ELF-1 (cell line): ENCODE measurements at regions not wholly inside any gene's neighbourhood (a gene's known extent, or its start where the extent isn't known, plus 50 kb on each side); places are given as distances from the start of the nearest gene placed in this dataset.

ENCODE experiments used
- DNase-seq: peaks from one replicate; pipeline ENCODE4 v3.0.0-alpha.2; 2016; ENCODE audit warnings: low read depth, low spot score

GRCh38 chr1:25105836-25106235, 126.5 kb downstream of the SYF2 start:
- no peak for DNase-seq

GRCh38 chr1:25104932-25105561, 127.3 kb downstream of the SYF2 start:
- no peak for DNase-seq

GRCh38 chr1:25103164-25103795, 129.0 kb downstream of the SYF2 start:
- DNase-seq, result peak; percentile 33

- no peak for DNase-seq
These were observed 132.0 kb downstream of the SYF2 start for GRCh38 chr1:25100151-25100833.

GRCh38 chr1:25099343-25099951, 132.9 kb downstream of the SYF2 start:
- DNase-seq, result no peak

- DNase-seq, result no peak
These were observed 133.6 kb downstream of the SYF2 start for GRCh38 chr1:25098717-25099116.

- DNase-seq, result no peak
These were observed 135.8 kb downstream of the SYF2 start for GRCh38 chr1:25096307-25097150.

GRCh38 chr1:25095635-25096200, 136.6 kb downstream of the SYF2 start:
- DNase-seq, result no peak

GRCh38 chr1:25094995-25095394, 137.3 kb downstream of the SYF2 start:
- no peak for DNase-seq

- no peak for DNase-seq
These were observed 138.1 kb downstream of the SYF2 start for GRCh38 chr1:25094229-25094628.

- DNase-seq, result no peak
These were observed 140.6 kb downstream of the SYF2 start for GRCh38 chr1:25091658-25092057.

GRCh38 chr1:25090707-25091422, 141.4 kb downstream of the SYF2 start:
- DNase-seq, result no peak

- DNase-seq, result no peak
These were observed 142.5 kb downstream of the SYF2 start for GRCh38 chr1:25089772-25090171.

GRCh38 chr1:25088946-25089345, 143.4 kb downstream of the SYF2 start:
- no peak for DNase-seq

- no peak for DNase-seq
These were observed 144.1 kb downstream of the SYF2 start for GRCh38 chr1:25088180-25088701.

GRCh38 chr1:25086518-25087079, 145.7 kb downstream of the SYF2 start:
- DNase-seq, result no peak

- DNase-seq, result no peak
These were observed 147.9 kb downstream of the SYF2 start for GRCh38 chr1:25084407-25084806.

- no peak for DNase-seq
These were observed 148.6 kb downstream of the SYF2 start for GRCh38 chr1:25083481-25084345.

- no peak for DNase-seq
These were observed 149.3 kb downstream of the SYF2 start for GRCh38 chr1:25082995-25083394.
